ENCODE measurements at regions not wholly inside any gene's neighbourhood (a gene's known extent, or its start where the extent isn't known, plus 50 kb on each side); places are given as distances from the start of the nearest gene placed in this dataset.
"Not testable (repeated sequence)": the region's sequence is repeated elsewhere in the genome, so short reads cannot be mapped to it uniquely, and the experiment has no call there.

- no peak for ATAC-seq
- Histone ChIP-seq H3K4me1 (no peaks in the 10 kb centered on the region), H3K4me3 (no peak overlapping the region), H3K36me3 (no peaks in the 10 kb centered on the region), H3K9me3 (no peaks in the 10 kb centered on the region), H3K27ac (no peak overlapping the region), H3K27me3 (peaks cover 9% of the 10 kb centered on the region)
- WGBS, 2 donors (ENCODE audit: low coverage in 1 of 2), result 44 to 46% methylated on average over 4 of the region's 4 CpGs
- TF ChIP-seq EP300 (IDR thresholded peaks at IDR 0.05) (no peak), POLR2AphosphoS5 (IDR thresholded peaks at IDR 0.05) (no peak), POLR2A (IDR thresholded peaks at IDR 0.05) (no peak), CTCF (IDR thresholded peaks at IDR 0.05) (no peak)
Observed at GRCh38 chr10:2541176-2541575, 526.2 kb upstream of the PFKP start.

- Histone ChIP-seq H3K27ac (no peak overlapping the region), H3K9me3 (no peaks in the 10 kb centered on the region), H3K27me3 (no peaks in the 10 kb centered on the region), H3K36me3 (no peaks in the 10 kb centered on the region), H3K4me1 (peaks cover 0 to 6% (median 0%) of the 10 kb centered on the region in 3 donors), H3K4me3 (no peak overlapping the region)
- WGBS, 2 donors (ENCODE audit: low coverage in 1 of 2), result 43 to 47% methylated on average over 5 of the region's 5 CpGs
- no peak for ATAC-seq
- no peak for TF ChIP-seq EP300 (IDR thresholded peaks at IDR 0.05)
- TF ChIP-seq POLR2A (IDR thresholded peaks at IDR 0.05), result no peak
- TF ChIP-seq CTCF (IDR thresholded peaks at IDR 0.05), result no peak
- no peak for TF ChIP-seq POLR2AphosphoS5 (IDR thresholded peaks at IDR 0.05)
Observed at GRCh38 chr10:2529945-2530344, 537.4 kb upstream of the PFKP start.

GRCh38 chr10:2525781-2526180, 541.6 kb upstream of the PFKP start:
- Histone ChIP-seq H3K4me1 (peaks cover 0 to 6% (median 0%) of the 10 kb centered on the region in 3 donors), H3K4me3 (no peak overlapping the region), H3K36me3 (no peaks in the 10 kb centered on the region), H3K9me3 (no peaks in the 10 kb centered on the region), H3K27ac (no peak overlapping the region), H3K27me3 (no peaks in the 10 kb centered on the region)
- WGBS, 2 donors (ENCODE audit: low coverage in 1 of 2), result 100% methylated on average over 1 of the region's 12 CpGs; no CpG with 5 or more reads in 1 of the 2 donors
- TF ChIP-seq POLR2A (IDR thresholded peaks at IDR 0.05) (no peak), EP300 (IDR thresholded peaks at IDR 0.05) (no peak), POLR2AphosphoS5 (IDR thresholded peaks at IDR 0.05) (no peak), CTCF (IDR thresholded peaks at IDR 0.05) (no peak)
- ATAC-seq, result no peak

- no peak overlapping the region for H3K4me3 ChIP-seq
- no peak for ATAC-seq
- WGBS, 2 donors (ENCODE audit: low coverage in 1 of 2), result 91 to 94% methylated on average over 7 to 8 of the region's 8 CpGs
- H3K9me3 ChIP-seq, result no peaks in the 10 kb centered on the region
- H3K4me1 ChIP-seq, result no peaks in the 10 kb centered on the region
- no peak overlapping the region for H3K27ac ChIP-seq
- no peak for TF ChIP-seq CTCF (IDR thresholded peaks at IDR 0.05)
- TF ChIP-seq POLR2AphosphoS5 (IDR thresholded peaks at IDR 0.05), result no peak
- no peak for TF ChIP-seq EP300 (IDR thresholded peaks at IDR 0.05)
- TF ChIP-seq POLR2A (IDR thresholded peaks at IDR 0.05), result no peak
- H3K36me3 ChIP-seq, result no peaks in the 10 kb centered on the region
- H3K27me3 ChIP-seq, result no peaks in the 10 kb centered on the region
Observed at GRCh38 chr10:2519139-2519538, 548.2 kb upstream of the PFKP start.

- Histone ChIP-seq H3K27me3 (no peaks in the 10 kb centered on the region), H3K4me1 (no peaks in the 10 kb centered on the region), H3K9me3 (no peaks in the 10 kb centered on the region), H3K36me3 (no peaks in the 10 kb centered on the region), H3K4me3 (no peak overlapping the region), H3K27ac (no peak overlapping the region)
- no peak for ATAC-seq
- TF ChIP-seq CTCF (IDR thresholded peaks at IDR 0.05), result no peak
- 60% methylated on average over 1 of the region's 4 CpGs; no CpG with 5 or more reads in 1 of the 2 donors for WGBS, 2 donors (ENCODE audit: low coverage in 1 of 2)
Observed at GRCh38 chr10:2509081-2509531, 558.2 kb upstream of the PFKP start.

GRCh38 chr10:2501366-2501940, 565.9 kb upstream of the PFKP start:
- ATAC-seq, H3K27me3 ChIP-seq: not testable (repeated sequence)
- 45 to 56% methylated on average over 10 to 34 of the region's 58 CpGs for WGBS, 2 donors (ENCODE audit: low coverage in 1 of 2)

More at GRCh38 chr10:2501366-2501940, 565.9 kb upstream of the PFKP start:
- not testable (repeated sequence) for H3K36me3 ChIP-seq, H3K4me3 ChIP-seq, H3K27ac ChIP-seq, H3K4me1 ChIP-seq, H3K9me3 ChIP-seq
